ENCODE measurements at regions not wholly inside any gene's neighbourhood (a gene's known extent, or its start where the extent isn't known, plus 50 kb on each side); places are given as distances from the start of the nearest gene placed in this dataset.

GRCh38 chr18:3342628-3343027 is 80.7 kb downstream of the MYL12B start:
- Histone ChIP-seq H3K79me2 (ENCODE audit: low read depth) (no peaks in the 10 kb centered on the region), H3K4me2 (no peak overlapping the region), H3K9me2 (ENCODE audit: insufficient read depth) (no peaks in the 10 kb centered on the region), H3K9me3 (ENCODE audit: insufficient read depth, low read depth) (no peaks in the 10 kb centered on the region), H4K20me1 (ENCODE audit: insufficient read depth) (no peaks in the 10 kb centered on the region), H3K27ac (no peak overlapping the region), H2AFZ (no peak overlapping the region), H3K27me3 (ENCODE audit: insufficient read depth, low read depth) (no peaks in the 10 kb centered on the region), H3K4me1 (replicated peaks; ENCODE audit: insufficient read depth) (no peaks in the 10 kb centered on the region), H3F3A (ENCODE audit: insufficient read depth, low read depth) (peaks cover 10% of the 10 kb centered on the region; the same call in 1 of the 2 replicates), H3K4me3 (no peak overlapping the region), H3K36me3 (ENCODE audit: low read depth) (no peaks in the 10 kb centered on the region)
- no peak for DNase-seq
- ChIA-PET CTCF (no interaction called here), POLR2A (ENCODE audit: unreplicated experiment) (no interaction called here)
- intact Hi-C loops (cut with micrococcal nuclease; ENCODE audit: unreplicated experiment): no loop called here
- TF ChIP-seq EZH2 (IDR thresholded peaks at IDR 0.05; ENCODE audit: low read depth) (no peak), CTCF (conservative IDR thresholded peaks at IDR 0.05) (no peak)
- no TSS peak for BruUV-seq (replicated peaks)

DNA sequence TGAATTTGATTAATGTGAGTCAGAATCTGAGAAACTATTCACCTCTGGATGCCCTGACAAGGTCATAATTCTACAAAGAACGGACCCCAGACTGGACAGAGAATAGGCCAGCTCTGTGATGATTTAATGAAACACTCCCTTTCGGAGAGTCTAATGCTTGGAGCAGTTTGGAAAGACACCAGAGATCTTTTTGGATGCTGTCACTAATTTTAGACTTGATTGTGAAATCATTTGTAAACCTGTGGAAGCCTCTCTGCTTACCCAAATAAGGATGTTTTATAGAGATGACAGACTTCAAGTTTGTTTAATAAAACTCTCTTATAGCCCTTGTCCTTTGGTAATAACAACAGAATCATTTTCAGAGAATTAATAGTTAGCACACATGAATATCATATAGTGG is 83.5 kb downstream of the MYL12B start:
- intact Hi-C loops (cut with micrococcal nuclease; ENCODE audit: unreplicated experiment): no loop called here
- CTCF ChIA-PET: no interaction called here
- H3K27ac ChIP-seq: no peak overlapping the region

GRCh38 chr18:3345885-3346284 is 84.0 kb downstream of the MYL12B start:
- TF ChIP-seq EZH2 (IDR thresholded peaks at IDR 0.05; ENCODE audit: low read depth) (no peak), CTCF (conservative IDR thresholded peaks at IDR 0.05) (no peak)
- Histone ChIP-seq H3K36me3 (ENCODE audit: low read depth) (no peaks in the 10 kb centered on the region), H3F3A (ENCODE audit: insufficient read depth, low read depth) (peaks cover 13% of the 10 kb centered on the region; the same call in 1 of the 2 replicates), H3K27ac (no peak overlapping the region), H3K4me1 (replicated peaks; ENCODE audit: insufficient read depth) (peaks cover 8% of the 10 kb centered on the region), H3K79me2 (ENCODE audit: low read depth) (no peaks in the 10 kb centered on the region), H3K4me2 (no peak overlapping the region), H3K9me2 (ENCODE audit: insufficient read depth) (no peaks in the 10 kb centered on the region), H4K20me1 (ENCODE audit: insufficient read depth) (no peaks in the 10 kb centered on the region), H3K4me3 (no peak overlapping the region), H3K27me3 (ENCODE audit: insufficient read depth, low read depth) (no peaks in the 10 kb centered on the region), H2AFZ (no peak overlapping the region), H3K9me3 (ENCODE audit: insufficient read depth, low read depth) (no peaks in the 10 kb centered on the region)
- ChIA-PET CTCF (interaction anchor here (0.6 kb wide), 1 partner anchor 35 kb away, joined by 10 read pairs; no protein-coding TSS in a partner anchor), POLR2A (ENCODE audit: unreplicated experiment) (interaction anchor here (0.6 kb wide), 1 partner anchor 20 kb away, joined by 6 read pairs; no protein-coding TSS in a partner anchor)
- DNase-seq: no peak
- no TSS peak for BruUV-seq (replicated peaks)
- intact Hi-C loops (cut with micrococcal nuclease; ENCODE audit: unreplicated experiment): no loop called here

More for the DNA sequence above, 83.5 kb downstream of the MYL12B start:
- peaks cover 4% of the 10 kb centered on the region; the same call in 1 of the 2 replicates for H3K4me1 ChIP-seq (replicated peaks; ENCODE audit: insufficient read depth)
- H3K36me3 ChIP-seq (ENCODE audit: low read depth): no peaks in the 10 kb centered on the region
- H3K27me3 ChIP-seq (ENCODE audit: insufficient read depth, low read depth): no peaks in the 10 kb centered on the region
- H4K20me1 ChIP-seq (ENCODE audit: insufficient read depth): no peaks in the 10 kb centered on the region
- no peaks in the 10 kb centered on the region for H3K79me2 ChIP-seq (ENCODE audit: low read depth)
- no peak overlapping the region for H2AFZ ChIP-seq
- no peak for DNase-seq
- H3K9me3 ChIP-seq (ENCODE audit: insufficient read depth, low read depth): no peaks in the 10 kb centered on the region
- POLR2A ChIA-PET (ENCODE audit: unreplicated experiment): interaction anchor here (0.6 kb wide), 1 partner anchor 20 kb away, joined by 6 read pairs; no protein-coding TSS in a partner anchor
- no peak overlapping the region for H3K4me2 ChIP-seq
- BruUV-seq (replicated peaks): no TSS peak
- H3F3A ChIP-seq (ENCODE audit: insufficient read depth, low read depth): peaks cover 10% of the 10 kb centered on the region; the same call in 1 of the 2 replicates
- no peaks in the 10 kb centered on the region for H3K9me2 ChIP-seq (ENCODE audit: insufficient read depth)
- H3K4me3 ChIP-seq: no peak overlapping the region
- TF ChIP-seq CTCF (conservative IDR thresholded peaks at IDR 0.05) (no peak), EZH2 (IDR thresholded peaks at IDR 0.05; ENCODE audit: low read depth) (no peak)

All from PC-9 (cell line).